GM19372 (cell line): ENCODE measurements at regions not wholly inside any gene's neighbourhood (a gene's known extent, or its start where the extent isn't known, plus 50 kb on each side); places are given as distances from the start of the nearest gene placed in this dataset.
"Not testable (repeated sequence)": the region's sequence is repeated elsewhere in the genome, so short reads cannot be mapped to it uniquely, and the experiment has no call there.

Source experiments
- ATAC-seq: cut with Tn5 transposase; IDR thresholded peaks from one replicate; pipeline ENCODE4 v1.9.1; 2021; ENCODE audit warnings: mild to moderate bottlenecking, low read depth, moderate library complexity; ENCODE audit not compliant: unreplicated experiment

GRCh38 chr9:29348999-29349398, 1775.7 kb upstream of the C9orf72 start:
- ATAC-seq, result no peak

GRCh38 chr9:29389421-29389820, 1816.1 kb upstream of the C9orf72 start:
- ATAC-seq, result no peak

DNA sequence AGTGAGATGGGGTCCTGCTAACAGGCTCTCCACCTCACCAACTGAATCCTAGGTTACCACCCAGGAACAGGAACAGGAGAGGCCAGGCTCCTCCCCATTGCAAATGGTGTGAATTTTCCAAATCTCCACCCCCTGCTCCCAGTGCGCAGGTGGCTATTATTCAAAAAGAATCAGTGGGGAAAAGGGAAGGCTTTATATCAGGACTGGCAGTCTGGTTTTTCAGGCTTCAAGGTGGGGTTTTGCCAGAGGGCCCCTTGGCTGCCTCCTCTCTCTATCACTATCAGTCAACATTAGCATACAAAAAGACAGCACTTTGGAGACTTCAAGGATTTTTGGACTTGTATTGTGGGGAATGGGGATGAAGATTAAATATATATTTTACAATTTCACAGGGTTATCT, 1817.6 kb upstream of the C9orf72 start:
- ATAC-seq, result no peak

DNA sequence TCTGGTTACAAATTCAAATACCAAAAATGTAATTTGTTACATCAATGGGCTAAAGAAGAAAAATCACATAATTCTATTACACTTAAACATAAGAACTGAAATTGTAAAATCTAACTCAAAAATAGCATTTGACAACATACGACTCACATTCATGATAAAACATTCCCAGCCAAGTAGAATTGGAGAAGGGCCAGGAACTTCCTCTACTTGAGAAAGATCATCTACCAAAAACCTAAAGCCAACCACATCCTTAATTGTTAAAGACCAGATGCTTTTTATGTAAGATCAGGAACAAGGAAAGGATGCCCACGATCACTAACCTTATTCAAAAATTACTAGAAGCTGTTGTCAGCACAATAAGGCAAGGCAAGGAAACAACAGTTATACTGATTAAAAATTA, 1819.8 kb upstream of the C9orf72 start:
- ATAC-seq, result no peak

DNA sequence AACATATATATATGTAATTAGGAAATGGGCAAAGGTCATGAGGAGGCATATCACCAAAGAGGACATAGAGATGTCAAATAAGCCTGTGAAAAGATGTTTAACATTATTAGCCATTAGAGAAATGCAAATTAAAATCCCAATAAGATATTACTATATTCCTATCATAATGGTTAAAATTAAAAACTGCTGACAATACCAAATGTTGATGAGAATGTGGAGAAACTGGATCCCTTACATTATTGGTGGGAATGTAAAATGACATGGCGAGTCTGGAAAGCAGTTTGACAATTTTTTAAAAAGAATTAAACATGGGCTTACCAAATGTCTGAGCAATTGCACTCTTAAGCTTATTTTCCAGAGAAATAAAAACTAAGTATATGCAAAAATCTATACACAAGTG, 1821.6 kb upstream of the C9orf72 start:
- ATAC-seq, result no peak

GRCh38 chr9:29397148-29397547, 1823.9 kb upstream of the C9orf72 start:
- no peak for ATAC-seq

DNA sequence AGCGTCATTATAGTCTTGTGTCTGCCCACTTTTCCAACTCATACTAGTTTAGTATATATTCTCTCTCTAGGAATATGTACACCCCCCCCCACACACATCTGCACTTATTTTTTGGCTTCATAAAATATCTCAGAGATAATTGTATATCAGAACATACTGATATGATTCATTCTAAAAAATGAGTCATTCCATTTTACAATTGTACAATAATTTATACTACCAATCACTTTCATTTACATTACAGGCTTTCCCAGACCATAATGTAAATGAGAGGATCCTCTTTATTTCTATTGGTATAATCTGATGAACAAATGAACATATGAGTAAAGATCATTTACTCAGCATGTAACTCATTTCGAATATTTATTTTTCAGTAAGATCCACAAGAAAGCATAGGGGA, 1842.9 kb upstream of the C9orf72 start:
- ATAC-seq, result no peak

- ATAC-seq, result no peak
These were observed 1849.2 kb upstream of the C9orf72 start for GRCh38 chr9:29422438-29422837.

DNA sequence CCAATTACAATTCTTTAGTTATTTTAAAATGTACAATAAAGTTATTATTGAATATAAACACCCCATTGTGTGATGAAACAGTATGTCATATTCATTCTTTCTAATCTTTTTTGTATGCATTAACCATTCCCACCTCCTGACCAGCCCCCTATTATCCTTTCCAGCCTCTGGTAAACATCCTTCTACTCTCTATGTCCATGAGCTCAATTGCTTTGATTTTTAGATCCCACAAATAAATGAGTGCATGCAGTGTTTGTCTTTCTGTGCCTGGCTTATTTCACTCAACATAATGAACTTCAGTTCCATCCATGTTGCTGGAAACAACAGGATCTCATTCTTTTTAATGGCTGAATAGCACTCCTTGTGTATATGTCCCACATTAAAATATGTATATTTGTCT, 1858.9 kb upstream of the C9orf72 start:
- no peak for ATAC-seq

- ATAC-seq, result not testable (repeated sequence)
These were observed 1859.4 kb upstream of the C9orf72 start for GRCh38 chr9:29432656-29433055.

GRCh38 chr9:29435368-29435767, 1862.1 kb upstream of the C9orf72 start:
- no peak for ATAC-seq

DNA sequence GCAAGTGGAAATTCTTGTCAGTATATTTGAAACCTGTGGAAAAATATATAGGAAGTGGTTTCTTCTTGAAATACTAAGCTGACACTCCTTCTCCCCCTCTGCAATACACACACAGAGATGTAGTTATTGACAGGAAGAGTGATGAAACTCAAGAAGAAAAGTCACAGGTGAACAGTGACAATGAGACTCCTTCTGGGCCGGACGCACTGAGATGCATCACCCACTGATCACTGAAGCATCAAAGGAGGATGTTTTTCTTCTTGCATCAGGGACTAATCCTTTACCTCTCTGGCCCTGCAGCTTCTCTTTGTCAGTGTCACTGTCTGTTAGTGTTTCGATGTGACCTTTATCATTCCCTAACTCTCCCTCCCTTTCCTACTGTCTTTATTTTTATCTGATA, 1864.2 kb upstream of the C9orf72 start:
- ATAC-seq, result no peak

DNA sequence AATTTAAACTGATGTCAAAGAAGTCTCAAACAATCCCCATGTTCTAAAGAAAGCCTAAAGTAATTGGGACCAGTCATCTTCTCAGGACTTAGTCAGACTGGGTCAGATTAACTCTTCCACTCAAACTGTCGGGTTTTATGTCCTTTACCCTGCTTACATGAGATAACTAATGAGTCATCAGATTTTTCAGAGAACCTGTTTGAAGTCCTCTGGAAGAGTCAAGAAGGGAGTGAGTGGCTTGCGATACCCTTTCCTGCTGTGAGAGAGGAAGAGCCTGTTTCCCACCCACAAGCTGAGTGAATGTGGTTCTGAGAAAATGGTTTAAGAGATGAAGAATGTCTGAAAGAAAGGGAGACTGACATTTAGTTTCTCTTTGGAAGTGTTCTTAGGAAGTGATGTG, 1866.7 kb upstream of the C9orf72 start:
- no peak for ATAC-seq

DNA sequence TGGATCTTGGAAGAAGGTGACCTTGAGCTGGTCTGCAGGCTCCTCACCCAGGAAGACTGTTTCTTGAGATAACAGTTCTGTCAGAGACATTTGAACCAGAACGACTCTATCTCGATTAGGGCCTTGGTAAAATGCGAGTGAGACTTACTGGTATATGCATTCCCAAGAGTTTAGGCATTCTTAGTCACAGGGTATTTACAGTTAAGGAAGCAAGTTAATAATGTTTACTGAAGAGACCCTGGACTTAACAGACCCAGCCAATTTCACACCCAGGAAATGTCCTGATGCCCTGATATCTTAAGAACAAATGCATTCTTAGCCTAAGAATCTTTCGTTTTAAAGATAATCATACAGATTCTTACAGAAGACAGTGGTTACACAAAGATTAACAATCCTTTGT, 1867.2 kb upstream of the C9orf72 start:
- no peak for ATAC-seq

GRCh38 chr9:29445751-29446150, 1872.5 kb upstream of the C9orf72 start:
- no peak for ATAC-seq

DNA sequence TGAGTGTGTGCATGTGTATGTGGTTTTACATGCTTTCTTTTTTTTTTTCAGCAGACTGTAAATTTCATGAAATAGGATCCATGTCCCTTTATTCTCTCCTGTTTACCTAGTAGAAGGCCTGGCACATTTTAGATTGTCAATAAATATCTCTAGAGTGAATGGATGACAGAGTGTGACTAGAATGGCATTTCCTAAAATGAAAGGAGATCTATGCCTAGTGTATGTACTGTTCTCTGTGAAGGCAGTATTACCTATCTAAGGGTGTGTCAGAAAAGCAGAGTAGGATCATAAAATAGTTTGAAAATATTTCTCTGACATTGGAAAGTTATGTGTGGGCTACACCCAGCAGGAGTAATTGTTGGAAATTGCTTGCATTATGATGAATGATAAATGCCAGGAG, 1876.0 kb upstream of the C9orf72 start:
- no peak for ATAC-seq

GRCh38 chr9:29450343-29450875, 1877.1 kb upstream of the C9orf72 start:
- ATAC-seq, result not testable (repeated sequence)

- ATAC-seq, result no peak
These were observed 1883.7 kb upstream of the C9orf72 start for GRCh38 chr9:29456940-29457339.

DNA sequence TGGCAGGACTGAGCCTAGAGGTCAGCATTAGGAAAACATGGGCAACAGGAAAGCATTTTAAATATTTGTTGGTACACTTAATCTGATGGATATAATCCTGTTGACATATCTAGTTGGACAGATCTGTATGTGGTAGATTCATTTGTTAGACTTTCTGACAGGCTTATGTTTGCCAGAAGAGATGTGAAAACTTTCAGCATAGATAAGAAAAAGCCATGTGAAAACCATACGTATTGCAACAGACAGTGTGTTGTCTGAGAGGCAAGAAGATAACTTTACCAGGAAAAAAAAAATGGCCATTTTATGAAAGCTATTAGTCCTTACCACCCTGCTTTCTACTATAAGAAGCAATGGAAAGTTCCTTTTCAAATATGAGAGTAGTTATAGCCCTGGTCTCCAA, 1902.2 kb upstream of the C9orf72 start:
- no peak for ATAC-seq

DNA sequence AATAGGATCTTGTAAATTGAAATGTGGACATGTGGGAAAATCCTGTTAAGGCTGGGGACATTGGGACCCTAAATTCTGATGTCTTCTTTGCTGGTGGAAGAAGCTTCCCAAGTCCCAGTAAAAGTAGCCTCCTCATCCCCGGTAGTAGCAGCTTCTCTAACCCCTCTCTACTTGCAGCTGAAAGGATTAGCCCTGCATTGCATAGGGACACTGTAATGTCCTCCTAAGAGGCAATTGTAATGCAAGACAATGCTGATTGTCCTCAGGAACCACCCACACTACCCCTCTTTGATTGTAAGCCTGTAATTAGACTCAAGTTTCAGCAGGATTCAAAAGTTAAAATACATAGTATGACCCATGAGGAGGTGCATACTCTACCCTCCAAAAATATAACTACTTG, 1938.4 kb upstream of the C9orf72 start:
- ATAC-seq, result no peak

DNA sequence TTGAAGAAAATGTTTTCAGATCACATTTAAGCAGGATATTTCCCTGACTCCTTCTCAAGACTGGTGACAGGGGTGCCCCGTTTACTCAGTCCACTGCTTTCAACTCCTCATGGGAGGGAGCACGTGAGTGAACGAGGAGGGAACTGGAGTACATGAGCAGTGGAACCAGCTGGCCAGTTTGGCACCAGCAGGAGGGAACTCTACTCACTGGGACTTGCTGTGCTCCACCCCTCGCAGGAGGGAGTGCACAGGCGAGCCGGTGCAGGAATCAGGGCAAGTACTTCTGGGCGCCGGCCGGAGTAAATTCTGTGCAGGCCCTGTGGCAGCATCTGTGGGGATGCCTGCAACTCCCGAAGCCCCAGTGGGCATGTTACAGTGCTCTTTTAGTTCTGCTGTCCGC, 1941.1 kb upstream of the C9orf72 start:
- ATAC-seq, result no peak

GRCh38 chr9:29514862-29515261, 1941.6 kb upstream of the C9orf72 start:
- ATAC-seq, result no peak

- no peak for ATAC-seq
These were observed 1975.2 kb upstream of the C9orf72 start for GRCh38 chr9:29548436-29548835.
